ENCODE measurements at regions not wholly inside any gene's neighbourhood (a gene's known extent, or its start where the extent isn't known, plus 50 kb on each side); places are given as distances from the start of the nearest gene placed in this dataset.
A peak's percentile ranks its signal among the peaks of the same experiment; 100 is the strongest.

GRCh38 chr6:109225946-109226345 is 130.6 kb downstream of the CEP57L1 start:
- DNase-seq = no peak

DNA sequence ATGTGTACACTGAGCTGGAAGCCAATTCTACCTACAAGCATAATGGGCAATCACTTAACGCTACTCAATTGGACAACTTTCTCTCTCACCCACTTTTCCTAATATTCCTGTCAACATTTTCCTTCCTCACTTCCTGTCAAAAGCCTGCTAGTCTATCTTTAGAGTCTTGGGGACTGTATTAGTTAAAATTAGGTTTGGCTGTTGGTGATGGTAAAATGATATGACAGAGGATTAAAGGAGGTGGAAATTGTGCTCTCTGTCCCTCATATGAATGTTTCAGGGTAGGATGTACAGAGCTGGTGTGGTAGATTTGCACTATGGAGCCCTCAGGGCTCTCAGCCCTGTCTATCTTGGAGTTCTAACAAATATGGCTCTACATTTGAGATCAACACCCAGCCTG is 129.7 kb downstream of the CEP57L1 start:
- DNase-seq = no peak

DNA sequence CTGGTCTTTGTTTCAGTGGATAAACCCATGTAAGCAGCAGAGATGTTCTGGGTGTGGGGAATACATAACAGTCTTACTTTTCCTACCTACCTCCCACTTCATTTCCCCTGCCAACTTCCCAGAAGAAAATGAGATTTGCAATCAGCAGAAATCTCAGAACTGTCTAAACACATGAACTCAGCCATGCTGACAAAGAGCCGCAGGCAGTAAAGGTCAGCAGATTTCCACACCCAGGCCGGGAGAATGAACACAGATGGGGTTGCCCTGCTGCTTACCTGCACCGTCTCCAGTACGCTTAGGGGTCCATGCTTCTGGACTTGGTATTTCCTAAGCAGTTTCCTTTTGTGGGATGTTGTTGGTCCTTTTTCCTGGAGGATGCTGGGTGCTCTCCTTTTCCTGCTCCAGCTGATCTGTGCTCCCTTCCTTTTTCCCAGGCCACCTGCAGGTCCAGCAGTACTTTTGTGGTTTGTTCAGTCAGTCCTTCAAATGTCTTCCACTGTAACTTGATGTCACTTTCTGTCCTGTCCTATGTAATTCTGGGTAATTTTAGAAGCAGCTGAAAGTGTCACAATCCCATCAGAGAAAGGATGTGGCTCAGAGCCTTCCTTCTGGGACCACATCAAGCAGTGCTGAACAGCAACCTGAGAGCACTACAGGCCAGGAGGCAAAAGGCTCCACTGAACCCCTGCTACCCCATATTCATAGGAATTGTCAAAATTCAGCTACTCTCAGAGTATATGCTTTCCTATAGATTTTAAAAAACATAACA is 129.0 kb downstream of the CEP57L1 start:
- DNase-seq = no peak

DNA sequence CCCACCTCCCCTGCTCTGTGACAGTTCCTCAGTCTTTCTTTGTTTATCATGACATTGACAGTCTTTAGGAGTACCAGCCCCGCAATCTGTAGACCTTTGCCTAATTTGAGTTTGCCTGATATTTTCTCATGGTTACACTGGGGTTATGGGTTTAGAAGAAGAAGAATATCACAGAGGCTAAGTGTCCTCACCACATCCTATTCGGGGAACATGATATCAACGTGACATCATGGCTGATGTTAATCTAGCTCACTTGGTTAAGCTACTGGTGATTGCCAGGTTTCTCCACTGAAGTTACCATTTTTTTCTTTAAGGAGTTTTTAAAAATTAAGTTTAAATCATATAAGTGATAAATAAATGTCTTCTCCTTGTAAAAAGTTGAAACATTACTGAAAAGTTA is 127.5 kb downstream of the CEP57L1 start:
- DNase-seq = no peak

DNA sequence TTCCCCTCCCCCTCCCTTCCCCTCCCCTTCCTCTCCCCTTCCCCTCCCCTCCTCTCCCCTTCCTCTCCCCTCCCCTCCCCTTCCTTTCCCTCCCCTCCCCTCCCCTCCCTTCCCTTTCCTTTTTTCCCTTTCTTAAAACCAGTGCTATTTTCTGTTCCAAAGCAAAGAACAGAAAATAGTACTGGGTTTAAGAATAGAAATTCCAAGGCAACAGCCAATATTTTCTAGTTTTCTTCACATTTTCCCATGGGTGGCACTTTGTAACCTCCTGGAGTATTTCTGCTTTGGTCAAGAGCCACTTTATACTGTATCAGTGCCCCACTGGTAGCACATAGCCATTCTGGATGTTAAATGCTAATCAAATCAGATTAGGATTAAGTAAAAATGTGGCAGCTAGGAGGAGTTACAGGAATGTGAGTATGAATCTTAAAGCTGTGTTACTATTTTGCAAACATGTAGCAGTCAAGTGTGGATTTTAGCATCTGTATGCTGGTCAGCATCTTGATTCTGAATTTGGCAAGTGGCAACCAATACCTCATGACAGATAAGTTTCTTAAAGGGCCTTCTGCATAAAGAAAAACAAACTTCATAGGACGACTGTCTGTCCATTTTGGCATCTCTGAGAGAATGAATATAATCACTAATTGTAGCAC is 126.4 kb downstream of the CEP57L1 start:
- peak; percentile 51 for DNase-seq
